Trophoblast cell (in vitro differentiated cells and primary cell): ENCODE measurements at regions not wholly inside any gene's neighbourhood (a gene's known extent, or its start where the extent isn't known, plus 50 kb on each side); places are given as distances from the start of the nearest gene placed in this dataset.

Experiments
- DNase-seq, 2 donors: peaks; one replicate each; pipeline ENCODE4 v3.0.0-alpha.2; 2016
- H2AFZ ChIP-seq: 2 replicates; pipeline ENCODE4 v1.6.1; 2013; ENCODE audit warnings: low read length, moderate library complexity, mild to moderate bottlenecking; ENCODE audit not compliant: insufficient read depth, poor library complexity
- H2AK5ac ChIP-seq: 2 replicates; pipeline ENCODE4 v1.6.1; 2013; ENCODE audit warnings: mild to moderate bottlenecking, low read length
- H2BK120ac ChIP-seq: 2 replicates; pipeline ENCODE4 v1.6.1; 2013; ENCODE audit warnings: low read length, mild to moderate bottlenecking, moderate library complexity; ENCODE audit not compliant: insufficient read depth, poor library complexity
- H2BK12ac ChIP-seq: 2 replicates; pipeline ENCODE4 v1.6.1; 2013; ENCODE audit warnings: mild to moderate bottlenecking, low read length, moderate library complexity
- H2BK5ac ChIP-seq: 2 replicates; pipeline ENCODE4 v1.6.1; 2013; ENCODE audit warnings: low read length, low read depth, moderate library complexity, mild to moderate bottlenecking; ENCODE audit not compliant: poor library complexity
- H3K14ac ChIP-seq: 2 replicates; pipeline ENCODE4 v1.6.1; 2013; ENCODE audit warnings: mild to moderate bottlenecking, low read length
- H3K18ac ChIP-seq: 2 replicates; pipeline ENCODE4 v1.6.1; 2013; ENCODE audit warnings: mild to moderate bottlenecking, low read length
- H3K23ac ChIP-seq: 2 replicates; pipeline ENCODE4 v1.6.1; 2013; ENCODE audit warnings: low read length
- H3K27ac ChIP-seq: 2 replicates; pipeline ENCODE4 v1.5.1; 2013; ENCODE audit warnings: low read depth, mild to moderate bottlenecking, inconsistent platforms, low read length, moderate library complexity
- H3K27me3 ChIP-seq: 2 replicates; pipeline ENCODE4 v1.6.1; 2013; ENCODE audit warnings: inconsistent platforms, mild to moderate bottlenecking, low read length, moderate library complexity; ENCODE audit not compliant: insufficient read depth
- H3K36me3 ChIP-seq, 2 experiments: 1 replicate in 1 of 2; 2 replicates in 1 of 2; pipeline ENCODE4 v1.6.1; 2013; ENCODE audit warnings: low read length in 2 of 2, mild to moderate bottlenecking in 2 of 2, moderate library complexity in 1 of 2; ENCODE audit not compliant: insufficient read depth in 2 of 2, control insufficient read depth in 1 of 2
- H3K4ac ChIP-seq: 2 replicates; pipeline ENCODE4 v1.6.1; 2013; ENCODE audit warnings: low read depth, mild to moderate bottlenecking, low read length, moderate library complexity
- H3K4me1 ChIP-seq, 2 experiments: 1 replicate in 1 of 2; 2 replicates in 1 of 2; pipeline ENCODE4 v1.6.1; 2013; ENCODE audit warnings: low read length in 2 of 2, mild to moderate bottlenecking in 2 of 2, moderate library complexity in 1 of 2; ENCODE audit not compliant: insufficient read depth in 2 of 2, control insufficient read depth in 1 of 2
- H3K4me2 ChIP-seq: 2 replicates; pipeline ENCODE4 v1.6.1; 2013; ENCODE audit warnings: inconsistent platforms, mild to moderate bottlenecking, low read length, moderate library complexity
- H3K4me3 ChIP-seq: 2 replicates; pipeline ENCODE4 v1.5.1; 2013; ENCODE audit warnings: mild to moderate bottlenecking, low read depth, low read length, inconsistent platforms
- H3K79me1 ChIP-seq: one replicate; pipeline ENCODE4 v1.6.1; 2013; ENCODE audit warnings: low read length
- H3K79me2 ChIP-seq: 2 replicates; pipeline ENCODE4 v1.6.1; 2013; ENCODE audit warnings: low read length, mild to moderate bottlenecking; ENCODE audit not compliant: control insufficient read depth, insufficient read depth, poor library complexity
- H3K9ac ChIP-seq: 2 replicates; pipeline ENCODE4 v1.6.1; 2013; ENCODE audit warnings: mild to moderate bottlenecking, low read length
- H3K9me3 ChIP-seq: 2 replicates; pipeline ENCODE4 v1.6.1; 2013; ENCODE audit warnings: low read depth, mild to moderate bottlenecking, control low read depth, inconsistent platforms, low read length; ENCODE audit not compliant: insufficient read depth
- H4K12ac ChIP-seq: 2 replicates; pipeline ENCODE4 v1.6.1; 2013; ENCODE audit warnings: low read depth, mild to moderate bottlenecking, low read length, moderate library complexity
- H4K8ac ChIP-seq: 2 replicates; pipeline ENCODE4 v1.6.1; 2013; ENCODE audit warnings: low read depth, mild to moderate bottlenecking, low read length, moderate library complexity
- H4K91ac ChIP-seq: one replicate; pipeline ENCODE4 v1.6.1; 2013; ENCODE audit warnings: low read depth, mild to moderate bottlenecking, low read length, moderate library complexity
- WGBS: extraction: QIAGEN DNeasy Blood & Tissue Kit; methylation state at CpG from one replicate; pipeline ENCODE4 v1.1.7; 2013; ENCODE audit warnings: missing lambda C conversion rate; ENCODE audit not compliant: insufficient read length, insufficient coverage; ENCODE audit errors: extremely low coverage; 5-methylcytosine and 5-hydroxymethylcytosine counted together

GRCh38 chr4:27716693-27717430 lies 856.2 kb downstream of the STIM2 start:
- H3K18ac ChIP-seq = no peak overlapping the region
- no peaks in the 10 kb centered on the region for H3K79me2 ChIP-seq
- H2BK120ac ChIP-seq = no peak overlapping the region
- WGBS = no CpG with 5 or more reads among the region's 3 CpGs
- DNase-seq = no peak
- no peak overlapping the region for H4K8ac ChIP-seq
- H3K27me3 ChIP-seq = no peaks in the 10 kb centered on the region
- H3K9ac ChIP-seq = no peak overlapping the region
- H3K27ac ChIP-seq = no peak overlapping the region
- no peak overlapping the region for H3K4me2 ChIP-seq
- no peak overlapping the region for H3K4me3 ChIP-seq
- no peak overlapping the region for H2AK5ac ChIP-seq
- H3K14ac ChIP-seq = no peak overlapping the region
- H4K12ac ChIP-seq = no peak overlapping the region
- no peak overlapping the region for H2BK12ac ChIP-seq
- no peak overlapping the region for H3K4ac ChIP-seq
- H3K79me1 ChIP-seq = no peaks in the 10 kb centered on the region
- H3K9me3 ChIP-seq = no peaks in the 10 kb centered on the region
- no peaks in the 10 kb centered on the region for H3K36me3 ChIP-seq
- H3K23ac ChIP-seq = no peak overlapping the region
- H4K91ac ChIP-seq = no peak overlapping the region
- no peaks in the 10 kb centered on the region for H3K4me1 ChIP-seq
- no peak overlapping the region for H2BK5ac ChIP-seq
- no peak overlapping the region for H2AFZ ChIP-seq

- no peak overlapping the region for H3K18ac ChIP-seq
- no CpG with 5 or more reads among the region's 4 CpGs for WGBS
- H3K4me2 ChIP-seq = no peak overlapping the region
- H2BK5ac ChIP-seq = no peak overlapping the region
- H3K4me1 ChIP-seq = no peaks in the 10 kb centered on the region
- no peak for DNase-seq
- no peak overlapping the region for H3K27ac ChIP-seq
- no peak overlapping the region for H2AFZ ChIP-seq
- H3K79me2 ChIP-seq = no peaks in the 10 kb centered on the region
- no peak overlapping the region for H3K23ac ChIP-seq
- no peak overlapping the region for H4K8ac ChIP-seq
- H4K12ac ChIP-seq = no peak overlapping the region
- no peaks in the 10 kb centered on the region for H3K36me3 ChIP-seq
- no peak overlapping the region for H2AK5ac ChIP-seq
- no peak overlapping the region for H3K4me3 ChIP-seq
- no peak overlapping the region for H3K4ac ChIP-seq
- H2BK120ac ChIP-seq = no peak overlapping the region
- no peak overlapping the region for H3K14ac ChIP-seq
- no peak overlapping the region for H4K91ac ChIP-seq
- no peaks in the 10 kb centered on the region for H3K79me1 ChIP-seq
- no peaks in the 10 kb centered on the region for H3K27me3 ChIP-seq
- no peak overlapping the region for H3K9ac ChIP-seq
- H3K9me3 ChIP-seq = no peaks in the 10 kb centered on the region
- H2BK12ac ChIP-seq = no peak overlapping the region
These were observed 856.8 kb downstream of the STIM2 start for GRCh38 chr4:27717431-27717755.

GRCh38 chr4:27720010-27720766 lies 859.5 kb downstream of the STIM2 start:
- WGBS = no CpG with 5 or more reads among the region's 4 CpGs
- H2BK120ac ChIP-seq = no peak overlapping the region

GRCh38 chr4:27721193-27721592 lies 860.6 kb downstream of the STIM2 start:
- H3K27ac ChIP-seq = no peak overlapping the region
- no peak overlapping the region for H3K4me2 ChIP-seq
- H2BK120ac ChIP-seq = no peak overlapping the region
- no peaks in the 10 kb centered on the region for H3K9me3 ChIP-seq
- no peak for DNase-seq
- H3K4me1 ChIP-seq = no peaks in the 10 kb centered on the region
- no peak overlapping the region for H4K12ac ChIP-seq
- H2BK12ac ChIP-seq = no peak overlapping the region
- no peak overlapping the region for H2AK5ac ChIP-seq
- H2BK5ac ChIP-seq = no peak overlapping the region
- no peak overlapping the region for H3K23ac ChIP-seq
- H3K9ac ChIP-seq = no peak overlapping the region
- H3K79me1 ChIP-seq = no peaks in the 10 kb centered on the region
- WGBS = no CpG with 5 or more reads among the region's 8 CpGs
- H2AFZ ChIP-seq = no peak overlapping the region
- no peak overlapping the region for H3K4ac ChIP-seq
- no peak overlapping the region for H3K14ac ChIP-seq
- H3K4me3 ChIP-seq = no peak overlapping the region
- no peaks in the 10 kb centered on the region for H3K36me3 ChIP-seq
- H3K27me3 ChIP-seq = no peaks in the 10 kb centered on the region
- H3K18ac ChIP-seq = no peak overlapping the region
- no peaks in the 10 kb centered on the region for H3K79me2 ChIP-seq
- H4K8ac ChIP-seq = no peak overlapping the region
- H4K91ac ChIP-seq = no peak overlapping the region

More at GRCh38 chr4:27720010-27720766, 859.5 kb downstream of the STIM2 start:
- no peak overlapping the region for H2AK5ac ChIP-seq
- no peaks in the 10 kb centered on the region for H3K79me1 ChIP-seq
- no peaks in the 10 kb centered on the region for H3K9me3 ChIP-seq
- no peak overlapping the region for H3K4ac ChIP-seq
- no peak overlapping the region for H4K8ac ChIP-seq
- H3K27ac ChIP-seq = no peak overlapping the region
- no peaks in the 10 kb centered on the region for H3K79me2 ChIP-seq
- no peak overlapping the region for H3K23ac ChIP-seq
- no peak overlapping the region for H2BK12ac ChIP-seq
- no peaks in the 10 kb centered on the region for H3K4me1 ChIP-seq
- no peak overlapping the region for H3K18ac ChIP-seq
- no peak overlapping the region for H3K4me2 ChIP-seq
- DNase-seq = no peak
- H3K27me3 ChIP-seq = no peaks in the 10 kb centered on the region
- H2AFZ ChIP-seq = no peak overlapping the region
- H3K4me3 ChIP-seq = no peak overlapping the region
- H3K14ac ChIP-seq = no peak overlapping the region
- no peaks in the 10 kb centered on the region for H3K36me3 ChIP-seq
- H4K12ac ChIP-seq = no peak overlapping the region
- H2BK5ac ChIP-seq = no peak overlapping the region
- H3K9ac ChIP-seq = no peak overlapping the region
- no peak overlapping the region for H4K91ac ChIP-seq
